Epithelial cell of proximal tubule (primary cell): ENCODE measurements at regions not wholly inside any gene's neighbourhood (a gene's known extent, or its start where the extent isn't known, plus 50 kb on each side); places are given as distances from the start of the nearest gene placed in this dataset.
A peak's percentile ranks its signal among the peaks of the same experiment; 100 is the strongest.

Source experiments
- DNase-seq: peaks from one replicate; pipeline ENCODE4 v3.0.0-alpha.2; 2011; ENCODE audit warnings: low read depth
- H3K4me3 ChIP-seq: 2 replicates; pipeline ENCODE4 v1.5.1; 2011; ENCODE audit warnings: low read depth, mild to moderate bottlenecking, low read length
- TF ChIP-seq, protein P1 (sequence below): conservative IDR thresholded peaks from 2 replicates; pipeline ENCODE4 v1.5.1; 2012; ENCODE audit warnings: low read depth, mild to moderate bottlenecking, low read length

DNA sequence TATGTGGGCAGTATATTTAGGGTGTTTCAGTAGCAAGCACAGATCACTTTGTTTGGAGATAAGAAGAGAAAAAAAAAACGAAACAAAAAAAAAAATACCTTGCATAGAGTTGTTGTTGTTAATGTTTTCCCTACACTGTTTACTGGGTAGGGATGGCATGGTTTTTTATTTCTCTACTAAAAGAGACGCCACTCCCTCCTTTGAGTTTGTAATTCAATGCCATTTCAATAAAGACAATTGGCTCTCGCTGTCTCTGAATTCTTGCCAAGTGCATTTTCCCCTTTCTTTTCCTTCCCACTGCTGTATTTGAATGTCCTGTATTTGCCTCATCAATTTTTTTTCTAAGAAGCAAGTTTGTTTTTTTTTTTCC is 213.9 kb upstream of the UBASH3B start:
- TF ChIP-seq, protein P1, sequence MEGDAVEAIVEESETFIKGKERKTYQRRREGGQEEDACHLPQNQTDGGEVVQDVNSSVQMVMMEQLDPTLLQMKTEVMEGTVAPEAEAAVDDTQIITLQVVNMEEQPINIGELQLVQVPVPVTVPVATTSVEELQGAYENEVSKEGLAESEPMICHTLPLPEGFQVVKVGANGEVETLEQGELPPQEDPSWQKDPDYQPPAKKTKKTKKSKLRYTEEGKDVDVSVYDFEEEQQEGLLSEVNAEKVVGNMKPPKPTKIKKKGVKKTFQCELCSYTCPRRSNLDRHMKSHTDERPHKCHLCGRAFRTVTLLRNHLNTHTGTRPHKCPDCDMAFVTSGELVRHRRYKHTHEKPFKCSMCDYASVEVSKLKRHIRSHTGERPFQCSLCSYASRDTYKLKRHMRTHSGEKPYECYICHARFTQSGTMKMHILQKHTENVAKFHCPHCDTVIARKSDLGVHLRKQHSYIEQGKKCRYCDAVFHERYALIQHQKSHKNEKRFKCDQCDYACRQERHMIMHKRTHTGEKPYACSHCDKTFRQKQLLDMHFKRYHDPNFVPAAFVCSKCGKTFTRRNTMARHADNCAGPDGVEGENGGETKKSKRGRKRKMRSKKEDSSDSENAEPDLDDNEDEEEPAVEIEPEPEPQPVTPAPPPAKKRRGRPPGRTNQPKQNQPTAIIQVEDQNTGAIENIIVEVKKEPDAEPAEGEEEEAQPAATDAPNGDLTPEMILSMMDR: no peak
- H3K4me3 ChIP-seq: peak overlapping the region; percentile 59
- no peak for DNase-seq

DNA sequence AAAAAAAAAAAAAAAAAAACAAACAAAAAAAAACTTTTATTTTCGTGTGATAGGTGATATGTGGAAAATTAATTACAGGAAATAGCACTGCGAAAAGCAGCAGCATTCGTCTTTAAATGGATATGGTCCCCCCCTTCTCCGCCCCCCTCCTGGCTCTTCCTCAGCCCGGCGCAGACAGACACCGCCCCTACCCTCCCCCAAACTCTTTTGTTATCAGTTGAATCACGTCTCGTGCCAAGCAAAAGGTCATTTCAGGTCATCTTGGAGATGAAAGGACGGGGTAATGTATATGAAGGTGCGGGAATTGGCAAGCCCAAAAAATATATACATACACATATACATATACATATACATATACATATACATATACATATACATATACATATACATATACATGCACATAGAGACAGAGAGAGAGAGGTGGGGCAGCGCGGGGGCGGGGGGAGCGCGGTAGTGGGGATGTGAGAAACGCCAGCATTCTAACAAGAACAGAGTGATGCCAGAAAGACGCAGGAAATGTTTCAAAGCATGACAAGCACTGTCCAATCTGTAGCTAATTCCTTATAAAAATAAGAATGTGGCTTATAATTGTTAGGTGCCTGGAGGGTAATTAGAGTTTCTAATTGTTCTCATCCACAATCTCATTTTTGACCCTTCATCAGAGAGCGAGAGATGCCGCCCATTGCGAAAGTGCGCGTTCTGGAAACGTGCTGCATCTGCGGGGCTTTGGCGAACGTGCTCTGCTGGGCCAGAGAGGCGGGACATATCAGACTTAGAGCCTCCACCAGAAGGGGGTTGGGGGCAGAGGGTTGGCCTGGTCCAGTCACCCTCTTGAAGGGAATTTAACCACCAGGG is 214.5 kb upstream of the UBASH3B start:
- DNase-seq: no peak
- TF ChIP-seq, protein P1: no peak
- H3K4me3 ChIP-seq: peak overlapping the region; percentile 59

DNA sequence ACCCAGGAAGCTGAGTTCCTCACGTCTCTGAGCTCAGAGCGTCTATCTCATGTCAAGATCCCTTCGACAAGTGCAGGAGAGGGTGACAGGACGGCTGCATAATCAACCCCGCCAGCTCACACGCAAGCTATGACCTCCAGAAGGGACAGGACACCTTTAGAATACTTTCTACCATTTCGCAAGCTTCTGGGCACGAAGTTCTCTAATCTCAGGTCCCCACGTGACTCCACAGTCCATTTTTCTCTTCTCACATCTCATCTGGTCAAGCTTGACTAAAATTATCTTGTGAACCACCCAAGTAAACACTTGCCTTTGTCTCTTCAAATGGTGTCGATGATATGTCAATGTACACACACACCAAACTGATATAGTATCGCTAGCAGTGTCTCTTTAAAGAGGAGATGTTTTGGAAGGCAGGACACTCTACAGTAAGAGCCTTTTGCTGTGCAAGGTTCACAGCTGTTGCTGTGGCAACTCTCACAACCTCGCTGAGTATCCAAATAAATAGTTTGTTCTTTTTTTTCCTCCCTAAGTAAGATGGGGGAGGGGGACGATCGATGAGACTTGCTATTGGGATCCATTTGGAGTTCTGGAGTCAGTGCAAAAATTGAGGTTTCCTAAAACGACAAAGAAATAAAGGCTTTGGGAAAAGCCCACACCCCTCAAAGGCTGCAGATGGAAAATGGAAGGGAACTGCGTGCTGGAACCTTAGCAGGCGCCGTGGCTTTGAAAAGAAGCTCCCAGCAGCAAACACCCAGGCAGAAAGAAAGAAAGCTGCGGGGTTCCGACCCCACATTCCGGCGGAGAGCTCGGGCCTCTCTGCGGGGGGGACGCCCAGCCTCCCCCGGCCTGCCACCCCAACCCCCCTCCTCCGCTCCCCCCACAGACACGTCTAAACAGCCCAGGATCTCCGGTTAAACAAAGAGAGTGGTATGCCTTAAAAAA is 215.4 kb upstream of the UBASH3B start:
- TF ChIP-seq, protein P1: no peak
- H3K4me3 ChIP-seq: peak overlapping the region; percentile 59
- peak; percentile 25 for DNase-seq

DNA sequence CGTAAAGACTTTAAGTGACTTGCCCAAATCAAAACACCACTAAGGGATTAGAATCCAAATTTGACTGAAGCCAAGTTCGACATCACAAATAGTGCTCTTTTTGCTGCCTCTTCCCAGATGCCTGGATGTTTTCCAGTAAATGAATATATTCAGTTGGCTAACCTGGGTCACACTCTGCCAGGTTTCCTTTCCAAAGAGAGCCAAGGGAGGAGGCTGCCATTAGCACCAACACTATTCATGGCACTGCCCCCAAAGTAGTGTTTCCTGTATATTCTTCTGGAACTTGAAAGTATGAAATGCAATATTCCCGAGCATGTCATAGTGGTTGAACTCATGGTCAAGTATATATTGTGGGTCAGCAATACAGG is 219.3 kb upstream of the UBASH3B start:
- TF ChIP-seq, protein P1: no peak
- no peak overlapping the region for H3K4me3 ChIP-seq
- DNase-seq: no peak

DNA sequence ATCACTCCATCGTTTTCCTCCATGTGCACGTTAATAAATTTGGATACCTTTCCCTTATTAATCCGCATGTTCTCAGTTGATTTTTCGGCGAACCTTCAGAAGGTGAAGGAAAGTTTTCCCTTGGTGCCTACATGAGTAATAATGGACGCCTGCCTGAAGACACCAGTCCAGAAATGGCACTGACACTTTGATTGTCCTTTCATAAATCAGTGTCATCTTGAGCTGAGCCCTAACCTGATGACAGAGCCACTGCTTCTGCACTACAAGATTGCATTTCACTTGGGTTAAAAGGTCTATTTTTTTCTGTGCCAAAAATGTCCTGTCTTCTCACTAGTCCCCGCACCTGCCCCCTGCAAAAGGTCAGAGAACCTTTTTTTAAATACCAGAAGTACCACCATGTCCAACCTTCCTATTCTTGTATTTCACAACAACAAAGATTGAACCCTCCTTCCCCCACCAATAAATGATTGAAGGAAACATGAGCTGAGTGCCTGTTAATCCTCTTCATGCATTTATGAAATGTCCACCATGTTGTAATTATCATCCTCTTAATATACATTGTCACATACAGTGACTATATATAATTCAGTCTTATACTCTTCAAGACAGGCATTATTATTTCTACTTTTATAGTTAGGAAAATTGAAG is 219.9 kb upstream of the UBASH3B start:
- H3K4me3 ChIP-seq: no peak overlapping the region
- TF ChIP-seq, protein P1: no peak
- no peak for DNase-seq

DNA sequence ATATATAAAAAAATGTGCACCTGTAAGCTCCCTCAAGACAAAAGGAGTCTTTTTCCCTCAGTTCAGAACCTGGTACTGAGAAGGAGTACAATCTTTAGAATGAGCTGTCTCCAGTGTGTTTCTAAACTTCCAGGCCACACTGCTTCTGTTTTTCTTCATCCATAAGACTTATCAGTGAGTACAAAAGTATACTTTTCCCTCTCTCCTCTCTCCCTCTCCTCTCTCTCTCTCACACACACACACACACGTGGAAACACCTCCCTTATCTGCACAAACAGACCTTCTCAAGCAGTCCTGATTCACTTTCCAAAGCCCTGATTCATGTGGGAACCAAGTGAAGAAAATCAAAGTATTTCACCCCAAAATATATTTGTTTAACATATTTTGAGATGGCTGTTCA is 220.7 kb upstream of the UBASH3B start:
- no peak overlapping the region for H3K4me3 ChIP-seq
- TF ChIP-seq, protein P1: no peak
- no peak for DNase-seq
